Neural cell (in vitro differentiated cells): ENCODE measurements at regions not wholly inside any gene's neighbourhood (a gene's known extent, or its start where the extent isn't known, plus 50 kb on each side); places are given as distances from the start of the nearest gene placed in this dataset.

Experiments used
- EP300 ChIP-seq: fragments of 450-650 bp; conservative IDR thresholded peaks from 2 replicates; pipeline ENCODE4 v1.6.1; 2014; ENCODE audit warnings: antibody characterized with exemption, mild to moderate bottlenecking, moderate library complexity; ENCODE audit not compliant: poor library complexity, severe bottlenecking
- POLR2AphosphoS5 ChIP-seq: IDR thresholded peaks from 2 replicates; pipeline ENCODE4 v1.6.1; 2012
- RAD21 ChIP-seq: fragments of 450-650 bp; conservative IDR thresholded peaks from 2 replicates; pipeline ENCODE4 v1.6.1; 2014; ENCODE audit warnings: antibody characterized with exemption, mild to moderate bottlenecking, moderate library complexity
- SMC3 ChIP-seq: fragments of 450-650 bp; conservative IDR thresholded peaks from 2 replicates; pipeline ENCODE4 v1.6.1; 2014; ENCODE audit warnings: antibody characterized with exemption, mild to moderate bottlenecking, moderate library complexity; ENCODE audit not compliant: poor library complexity
- TAF1 ChIP-seq: IDR thresholded peaks from 2 replicates; pipeline ENCODE4 v1.6.1; 2012; ENCODE audit warnings: low read depth
- TF ChIP-seq, protein P1 (sequence below): fragments of 450-650 bp; IDR thresholded peaks from 2 replicates; pipeline ENCODE4 v1.5.1; 2014; ENCODE audit warnings: antibody characterized with exemption, mild to moderate bottlenecking, moderate library complexity; ENCODE audit not compliant: poor library complexity, severe bottlenecking
- TF ChIP-seq, protein P2 (sequence below): IDR thresholded peaks from 2 replicates; pipeline ENCODE4 v1.6.1; 2012; ENCODE audit warnings: borderline replicate concordance

GRCh38 chr17:49913226-49914095 lies 55.5 kb upstream of the DLX4 start:
- TF ChIP-seq TAF1: no peak
- TF ChIP-seq, protein P1, sequence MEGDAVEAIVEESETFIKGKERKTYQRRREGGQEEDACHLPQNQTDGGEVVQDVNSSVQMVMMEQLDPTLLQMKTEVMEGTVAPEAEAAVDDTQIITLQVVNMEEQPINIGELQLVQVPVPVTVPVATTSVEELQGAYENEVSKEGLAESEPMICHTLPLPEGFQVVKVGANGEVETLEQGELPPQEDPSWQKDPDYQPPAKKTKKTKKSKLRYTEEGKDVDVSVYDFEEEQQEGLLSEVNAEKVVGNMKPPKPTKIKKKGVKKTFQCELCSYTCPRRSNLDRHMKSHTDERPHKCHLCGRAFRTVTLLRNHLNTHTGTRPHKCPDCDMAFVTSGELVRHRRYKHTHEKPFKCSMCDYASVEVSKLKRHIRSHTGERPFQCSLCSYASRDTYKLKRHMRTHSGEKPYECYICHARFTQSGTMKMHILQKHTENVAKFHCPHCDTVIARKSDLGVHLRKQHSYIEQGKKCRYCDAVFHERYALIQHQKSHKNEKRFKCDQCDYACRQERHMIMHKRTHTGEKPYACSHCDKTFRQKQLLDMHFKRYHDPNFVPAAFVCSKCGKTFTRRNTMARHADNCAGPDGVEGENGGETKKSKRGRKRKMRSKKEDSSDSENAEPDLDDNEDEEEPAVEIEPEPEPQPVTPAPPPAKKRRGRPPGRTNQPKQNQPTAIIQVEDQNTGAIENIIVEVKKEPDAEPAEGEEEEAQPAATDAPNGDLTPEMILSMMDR: no peak
- no peak for TF ChIP-seq RAD21
- no peak for TF ChIP-seq EP300
- no peak for TF ChIP-seq SMC3
- TF ChIP-seq, protein P2, sequence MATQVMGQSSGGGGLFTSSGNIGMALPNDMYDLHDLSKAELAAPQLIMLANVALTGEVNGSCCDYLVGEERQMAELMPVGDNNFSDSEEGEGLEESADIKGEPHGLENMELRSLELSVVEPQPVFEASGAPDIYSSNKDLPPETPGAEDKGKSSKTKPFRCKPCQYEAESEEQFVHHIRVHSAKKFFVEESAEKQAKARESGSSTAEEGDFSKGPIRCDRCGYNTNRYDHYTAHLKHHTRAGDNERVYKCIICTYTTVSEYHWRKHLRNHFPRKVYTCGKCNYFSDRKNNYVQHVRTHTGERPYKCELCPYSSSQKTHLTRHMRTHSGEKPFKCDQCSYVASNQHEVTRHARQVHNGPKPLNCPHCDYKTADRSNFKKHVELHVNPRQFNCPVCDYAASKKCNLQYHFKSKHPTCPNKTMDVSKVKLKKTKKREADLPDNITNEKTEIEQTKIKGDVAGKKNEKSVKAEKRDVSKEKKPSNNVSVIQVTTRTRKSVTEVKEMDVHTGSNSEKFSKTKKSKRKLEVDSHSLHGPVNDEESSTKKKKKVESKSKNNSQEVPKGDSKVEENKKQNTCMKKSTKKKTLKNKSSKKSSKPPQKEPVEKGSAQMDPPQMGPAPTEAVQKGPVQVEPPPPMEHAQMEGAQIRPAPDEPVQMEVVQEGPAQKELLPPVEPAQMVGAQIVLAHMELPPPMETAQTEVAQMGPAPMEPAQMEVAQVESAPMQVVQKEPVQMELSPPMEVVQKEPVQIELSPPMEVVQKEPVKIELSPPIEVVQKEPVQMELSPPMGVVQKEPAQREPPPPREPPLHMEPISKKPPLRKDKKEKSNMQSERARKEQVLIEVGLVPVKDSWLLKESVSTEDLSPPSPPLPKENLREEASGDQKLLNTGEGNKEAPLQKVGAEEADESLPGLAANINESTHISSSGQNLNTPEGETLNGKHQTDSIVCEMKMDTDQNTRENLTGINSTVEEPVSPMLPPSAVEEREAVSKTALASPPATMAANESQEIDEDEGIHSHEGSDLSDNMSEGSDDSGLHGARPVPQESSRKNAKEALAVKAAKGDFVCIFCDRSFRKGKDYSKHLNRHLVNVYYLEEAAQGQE: no peak
- no peak for TF ChIP-seq POLR2AphosphoS5
